ENCODE measurements at regions not wholly inside any gene's neighbourhood (a gene's known extent, or its start where the extent isn't known, plus 50 kb on each side); places are given as distances from the start of the nearest gene placed in this dataset.

- no peak for DNase-seq (ENCODE audit: low spot score)
Measured at GRCh38 chr16:72313903-72314302, 141.9 kb upstream of the PMFBP1 start.

GRCh38 chr16:72312828-72313227, 140.9 kb upstream of the PMFBP1 start:
- DNase-seq (ENCODE audit: low spot score): no peak

DNA sequence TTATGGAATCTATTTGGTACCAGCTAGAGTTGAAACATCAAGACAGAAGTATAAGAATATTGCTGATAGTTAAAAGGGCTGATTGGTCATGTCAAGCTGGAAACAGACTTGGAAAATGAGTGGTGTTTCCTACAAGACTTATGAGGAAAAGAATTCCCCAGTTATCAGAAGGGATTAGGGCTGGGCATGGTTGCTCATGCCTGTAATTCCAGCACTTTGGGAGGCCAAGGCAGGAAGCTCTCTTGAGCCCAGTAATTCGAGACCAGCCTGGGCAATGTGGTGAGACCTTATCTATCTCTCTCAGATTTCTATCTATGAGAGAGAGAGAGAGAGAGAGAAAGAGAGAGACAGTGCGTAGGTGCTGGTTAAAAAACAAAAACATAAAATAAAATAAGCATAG, 139.5 kb upstream of the PMFBP1 start:
- no peak for DNase-seq (ENCODE audit: low spot score)

DNA sequence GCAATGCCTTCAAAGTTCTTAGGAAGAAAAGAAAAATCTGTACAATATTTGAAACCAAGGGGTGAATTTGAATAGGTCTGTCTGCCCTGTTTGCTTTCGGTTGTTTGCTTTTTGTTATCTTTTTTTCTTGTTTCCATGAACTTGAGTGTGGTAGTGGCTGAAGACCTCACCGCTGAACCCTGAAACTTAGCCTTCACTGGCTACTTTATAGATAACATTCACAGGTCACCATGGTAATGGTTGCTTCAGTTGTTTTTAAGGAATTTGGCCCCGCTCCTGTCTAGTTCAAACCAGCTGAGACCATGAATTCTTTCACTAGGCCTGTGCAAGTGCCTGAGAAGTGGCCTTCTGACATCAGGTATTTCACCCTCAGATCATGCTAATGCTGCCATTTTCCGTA, 137.0 kb upstream of the PMFBP1 start:
- DNase-seq (ENCODE audit: low spot score): no peak

- no peak for DNase-seq (ENCODE audit: low spot score)
Measured at GRCh38 chr16:72308396-72308795, 136.4 kb upstream of the PMFBP1 start.

DNA sequence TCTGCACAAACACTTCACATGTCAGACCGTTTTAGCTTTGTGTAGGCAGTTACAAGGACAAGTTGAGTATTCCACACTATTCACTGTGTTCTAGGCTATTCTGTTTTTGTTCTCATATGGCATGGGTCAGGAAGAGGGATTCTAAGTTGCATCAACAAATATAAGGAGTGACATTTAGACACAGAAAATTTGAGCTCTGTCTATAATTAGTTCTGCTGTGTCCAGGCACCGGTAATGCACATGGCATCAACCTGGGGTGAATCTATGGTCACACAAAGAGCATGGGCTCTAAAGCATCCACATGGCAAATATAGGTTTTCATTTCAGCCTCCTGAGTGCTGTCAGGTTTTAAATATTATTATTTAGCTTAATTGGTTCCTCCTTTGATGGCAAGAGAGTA, 130.4 kb upstream of the PMFBP1 start:
- no peak for DNase-seq (ENCODE audit: low spot score)

DNA sequence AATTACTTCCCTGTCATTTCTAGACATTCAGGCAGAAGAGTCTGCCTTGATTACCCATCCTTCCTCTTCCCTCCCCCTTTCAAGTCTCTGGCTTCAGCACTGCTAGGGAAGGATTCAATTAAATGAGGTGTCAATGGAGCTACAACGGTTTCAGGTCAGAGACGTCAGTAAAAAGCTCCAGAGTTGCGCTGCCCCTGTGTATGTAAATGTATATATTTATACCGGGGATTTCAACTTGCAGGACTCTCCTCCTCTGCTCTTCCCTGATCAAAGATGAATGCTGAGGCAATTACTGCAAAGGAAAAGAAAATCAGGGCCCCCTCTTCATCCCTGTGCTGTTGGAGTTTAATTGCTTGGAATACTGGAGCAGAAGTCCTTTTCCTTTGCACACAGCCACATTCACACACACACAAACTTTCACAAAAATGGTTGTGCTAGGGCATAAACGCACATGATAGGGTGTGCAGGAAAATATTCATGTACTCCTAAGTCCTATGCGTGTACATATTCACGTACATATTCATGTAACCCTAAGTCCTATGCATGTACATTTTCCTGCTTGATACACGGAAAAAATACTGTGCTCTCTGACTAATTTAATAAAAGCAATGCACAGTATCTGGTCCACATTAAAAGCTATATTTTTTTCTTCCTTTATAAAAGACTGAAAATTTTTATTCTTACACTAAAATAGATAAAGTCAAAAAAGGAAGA, 129.7 kb upstream of the PMFBP1 start:
- DNase-seq (ENCODE audit: low spot score): no peak

DNA sequence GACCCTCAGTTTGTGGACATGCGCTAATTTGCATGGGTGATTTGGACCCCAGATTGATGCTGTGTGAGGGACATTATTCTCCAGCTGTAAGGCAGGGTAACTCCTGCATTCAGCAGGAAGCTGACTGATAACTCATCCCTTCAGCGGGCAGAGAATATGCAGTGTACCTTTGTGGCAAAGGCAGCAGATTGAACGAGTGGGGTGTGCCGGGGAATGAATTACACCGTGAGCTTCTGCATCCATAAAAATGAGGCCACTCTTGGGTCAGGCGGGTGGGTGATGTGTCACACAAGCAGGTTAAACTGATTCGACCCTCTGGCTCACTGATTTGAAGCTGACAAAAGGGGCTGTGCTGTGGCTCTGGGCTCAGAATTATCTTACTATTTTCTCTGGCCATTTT, 128.9 kb upstream of the PMFBP1 start:
- no peak for DNase-seq (ENCODE audit: low spot score)

GRCh38 chr16:72299684-72300243, 127.8 kb upstream of the PMFBP1 start:
- DNase-seq (ENCODE audit: low spot score): no peak

- no peak for DNase-seq (ENCODE audit: low spot score)
Measured at GRCh38 chr16:72298961-72299360, 127.0 kb upstream of the PMFBP1 start.

- no peak for DNase-seq (ENCODE audit: low spot score)
Measured at GRCh38 chr16:72295914-72296313, 124.0 kb upstream of the PMFBP1 start.

- DNase-seq (ENCODE audit: low spot score): no peak
Measured at GRCh38 chr16:72291531-72291981, 119.6 kb upstream of the PMFBP1 start.

DNA sequence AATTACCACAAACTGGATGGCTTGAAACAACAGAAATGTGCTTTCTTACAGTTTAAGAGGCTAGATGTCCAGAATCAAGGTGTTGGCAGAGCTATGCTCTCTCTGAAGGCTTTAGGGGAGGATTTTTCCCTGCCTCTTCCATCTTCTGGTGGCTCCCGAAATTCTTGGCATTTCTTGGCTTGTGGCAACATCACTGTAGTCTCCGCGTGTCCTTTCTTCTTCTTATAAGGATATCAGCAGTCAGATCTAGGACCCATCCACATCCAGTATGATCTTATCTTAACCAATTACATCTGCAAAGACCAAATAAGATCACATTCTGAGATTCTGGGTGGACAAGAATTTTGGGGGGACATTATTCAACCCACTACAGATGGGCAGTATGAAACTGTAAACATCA, 119.2 kb upstream of the PMFBP1 start:
- no peak for DNase-seq (ENCODE audit: low spot score)

GRCh38 chr16:72287649-72288048, 115.7 kb upstream of the PMFBP1 start:
- DNase-seq (ENCODE audit: low spot score): no peak

GRCh38 chr16:72286936-72287620, 115.1 kb upstream of the PMFBP1 start:
- no peak for DNase-seq (ENCODE audit: low spot score)

GRCh38 chr16:72285728-72286127, 113.8 kb upstream of the PMFBP1 start:
- DNase-seq (ENCODE audit: low spot score): no peak

- no peak for DNase-seq (ENCODE audit: low spot score)
Measured at GRCh38 chr16:72285324-72285723, 113.4 kb upstream of the PMFBP1 start.

DNA sequence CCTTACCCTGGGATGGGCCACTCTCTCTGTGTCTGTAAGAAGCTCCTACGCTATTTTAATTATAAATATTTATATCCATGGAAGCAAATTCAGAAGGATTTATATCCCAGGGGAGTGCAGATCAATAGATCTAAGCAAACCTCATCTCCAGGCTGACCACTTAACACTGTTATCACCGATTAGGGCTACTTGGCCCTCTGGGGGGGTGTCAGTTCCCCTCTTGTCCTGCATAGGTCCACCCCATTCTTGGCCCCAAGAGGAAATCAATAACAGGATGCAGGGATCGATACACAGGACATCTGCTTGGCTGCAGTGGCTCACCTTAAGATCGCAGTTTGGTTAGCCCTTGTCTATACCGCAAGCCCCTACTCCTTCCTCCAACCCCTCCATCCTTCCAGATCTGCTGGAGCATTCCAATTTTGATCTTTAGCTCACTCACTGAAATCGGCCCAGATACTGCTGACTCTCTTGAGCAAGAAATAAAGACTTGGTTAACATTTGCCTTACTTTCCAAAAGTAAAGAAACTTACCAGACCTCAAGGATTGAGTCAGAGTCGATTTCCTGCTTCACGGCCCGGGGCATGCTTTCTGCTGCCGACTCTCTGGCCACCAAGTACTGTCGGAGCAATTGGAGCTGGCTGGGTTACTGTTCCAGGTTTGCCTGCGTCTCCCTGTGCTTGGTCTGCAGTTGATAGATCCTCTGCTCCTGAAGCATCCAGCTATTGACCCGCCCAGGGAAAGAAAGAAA, 112.3 kb upstream of the PMFBP1 start:
- DNase-seq (ENCODE audit: low spot score): no peak

DNA sequence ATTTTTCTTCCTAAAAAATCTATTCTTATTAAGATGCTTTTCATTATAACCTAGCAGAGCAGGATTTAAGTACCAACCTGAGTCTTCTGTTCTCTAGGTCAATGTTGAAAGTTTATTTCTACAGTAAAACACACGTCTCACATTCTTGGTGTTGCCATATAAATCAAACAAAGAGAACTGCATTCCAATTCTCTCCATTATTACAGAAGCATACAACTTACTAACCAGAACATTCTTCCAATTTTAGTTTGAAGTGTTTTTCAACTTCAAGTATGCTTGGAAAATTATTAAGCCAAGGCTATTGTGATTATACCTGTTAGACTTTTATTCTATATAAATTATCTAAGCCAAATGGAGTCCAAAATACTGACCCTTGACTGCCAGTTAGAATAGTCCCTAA, 110.4 kb upstream of the PMFBP1 start:
- DNase-seq (ENCODE audit: low spot score): no peak

DNA sequence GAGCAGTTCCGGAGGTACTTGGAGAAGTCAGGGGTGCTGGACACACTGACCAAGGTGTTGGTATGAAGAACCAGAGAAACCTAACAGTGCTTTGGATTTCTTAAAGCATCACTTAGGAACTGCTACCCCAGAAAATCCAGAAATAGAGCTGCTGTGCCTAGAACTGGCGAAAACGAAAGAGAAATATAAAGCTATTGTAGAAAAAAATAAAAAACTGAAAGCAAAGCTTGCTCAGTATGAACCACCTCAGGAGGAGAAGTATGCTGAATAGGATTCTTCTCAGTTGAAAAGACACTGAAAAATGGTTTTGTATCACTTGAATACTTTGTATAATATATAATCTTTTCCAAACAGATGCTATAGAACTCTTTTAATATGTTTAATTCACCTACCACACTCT, 106.3 kb upstream of the PMFBP1 start:
- no peak for DNase-seq (ENCODE audit: low spot score)

DNA sequence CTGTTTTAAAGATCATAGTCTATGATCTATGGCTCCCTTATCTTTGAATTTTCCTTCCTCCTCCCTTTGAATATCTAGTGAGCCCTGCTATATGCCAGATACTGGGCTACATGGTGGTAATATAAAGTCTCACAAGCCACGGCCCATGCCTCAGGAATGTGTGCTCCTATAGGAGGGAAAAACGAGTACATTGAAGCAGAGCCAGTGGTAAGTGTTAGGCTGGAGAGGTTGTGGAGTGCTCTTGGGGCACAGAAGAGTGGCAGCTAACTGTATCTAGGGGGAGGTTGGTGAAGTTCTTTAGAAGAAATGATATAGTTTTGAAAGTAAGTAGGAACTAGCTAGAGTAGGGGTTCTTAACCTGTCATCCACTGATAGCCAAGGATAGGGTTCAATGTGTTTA, 105.8 kb upstream of the PMFBP1 start:
- DNase-seq (ENCODE audit: low spot score): no peak

- no peak for DNase-seq (ENCODE audit: low spot score)
Measured at GRCh38 chr16:72271699-72272240, 99.8 kb upstream of the PMFBP1 start.

DNA sequence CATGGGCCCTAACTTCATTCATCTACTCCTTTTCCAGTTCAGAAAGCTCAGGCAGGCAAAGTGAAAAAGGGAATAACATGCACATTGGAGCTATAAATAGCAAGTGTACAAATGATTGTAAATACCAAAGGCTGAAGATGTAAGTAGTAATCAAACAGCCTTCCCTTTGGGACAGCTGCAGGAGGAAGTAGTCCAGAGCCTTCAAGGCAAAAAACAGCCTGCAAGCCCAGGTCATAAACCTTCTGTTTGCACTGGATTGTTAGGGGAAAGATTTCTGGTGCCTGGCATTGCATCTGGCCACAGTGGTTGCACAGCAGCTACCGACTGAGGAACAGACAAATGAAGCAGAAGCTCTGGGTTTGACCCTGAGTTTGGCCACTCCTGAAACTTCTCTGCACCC, 98.6 kb upstream of the PMFBP1 start:
- DNase-seq (ENCODE audit: low spot score): no peak

All from hematopoietic multipotent progenitor cell treated with erythropoietin and hydrocortisone succinate and interleukin-3 and kit ligand, for 17 days (in vitro differentiated cells).